Activated T-cell treated with anti-CD3 and anti-CD28 coated beads for 48 hours (primary cell): ENCODE measurements at regions not wholly inside any gene's neighbourhood (a gene's known extent, or its start where the extent isn't known, plus 50 kb on each side); places are given as distances from the start of the nearest gene placed in this dataset.

Experiments
- DNase-seq: peaks from one replicate; pipeline ENCODE4 v3.0.0-alpha.2; 2020; ENCODE audit warnings: low read depth

DNA sequence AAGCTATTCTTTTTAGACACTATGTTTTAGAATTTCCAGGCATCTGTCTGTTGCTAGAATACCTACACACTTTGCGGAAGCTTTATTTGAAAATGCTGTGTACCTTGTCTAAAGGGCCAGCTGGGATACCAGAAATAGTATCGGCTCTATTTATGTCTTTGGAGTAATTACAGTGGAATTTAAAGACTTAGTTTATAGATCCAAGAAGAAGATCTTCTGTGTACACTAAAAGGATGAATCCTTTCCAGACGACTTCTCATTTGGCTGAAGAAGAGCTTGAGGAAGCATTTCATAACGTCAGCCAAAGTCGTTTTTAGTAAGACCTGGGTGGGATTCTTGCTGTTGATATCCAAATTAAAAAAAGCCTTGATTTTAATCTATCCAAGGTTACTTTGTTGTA lies 365.9 kb downstream of the INHBA start:
- no peak for DNase-seq

DNA sequence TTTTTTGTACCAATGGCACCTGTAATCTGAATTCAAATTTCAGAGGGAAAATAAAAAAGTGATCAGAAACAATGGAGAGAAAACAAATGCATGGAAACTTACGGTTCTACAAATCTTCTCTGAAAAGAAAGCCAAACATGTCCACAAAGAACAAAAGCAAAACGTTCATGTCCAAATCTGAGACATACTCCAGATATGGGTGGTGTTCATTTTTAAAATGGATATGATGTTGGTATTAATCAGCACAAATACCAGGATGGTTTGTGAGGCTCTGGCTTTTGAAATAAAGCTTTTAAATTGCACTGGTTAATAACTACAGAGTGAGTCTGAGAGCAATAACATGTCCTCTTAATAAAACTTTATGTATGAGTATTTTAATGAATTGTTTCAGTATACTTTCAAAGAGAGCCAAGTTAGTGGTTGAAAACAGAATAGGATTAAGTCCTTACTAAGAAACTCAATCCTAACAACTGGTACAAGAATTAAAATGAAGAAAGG lies 366.4 kb downstream of the INHBA start:
- no peak for DNase-seq

DNA sequence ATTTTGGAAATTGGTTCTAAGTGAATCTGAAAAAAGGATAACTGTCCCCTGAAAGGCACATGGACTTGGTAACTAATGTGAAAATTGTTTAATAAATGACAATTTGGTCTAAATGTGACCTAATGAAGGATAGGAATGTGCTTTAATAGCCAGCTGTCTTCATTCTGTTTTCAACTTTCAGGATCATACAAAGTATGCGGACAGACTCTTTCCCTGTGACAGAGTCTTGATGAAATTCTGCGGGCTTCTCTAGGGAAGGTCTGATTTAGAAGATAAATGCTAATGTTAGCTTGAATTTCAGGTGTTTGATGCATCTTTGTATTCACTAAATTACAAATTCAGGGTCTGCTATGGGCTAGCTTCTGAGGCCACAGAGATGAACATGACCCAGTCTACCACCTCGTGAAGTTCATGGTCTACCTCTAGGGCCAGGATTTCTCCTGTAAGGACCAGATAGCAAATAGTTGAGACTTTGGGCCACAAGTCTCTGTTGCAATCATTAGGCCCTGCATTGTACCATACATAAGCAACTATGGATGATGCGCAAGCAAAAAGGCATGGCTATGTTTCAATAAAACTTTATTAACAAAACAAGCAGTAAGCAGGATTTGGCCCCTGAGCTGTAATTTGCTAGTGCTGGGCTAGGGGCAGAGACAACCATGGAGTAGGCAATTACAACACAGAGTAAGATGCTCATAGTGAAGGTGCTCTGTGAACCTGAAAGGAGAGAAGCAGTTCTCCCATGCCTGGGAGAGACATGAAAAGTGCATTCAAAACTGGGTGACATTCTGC lies 368.6 kb downstream of the INHBA start:
- DNase-seq = no peak

DNA sequence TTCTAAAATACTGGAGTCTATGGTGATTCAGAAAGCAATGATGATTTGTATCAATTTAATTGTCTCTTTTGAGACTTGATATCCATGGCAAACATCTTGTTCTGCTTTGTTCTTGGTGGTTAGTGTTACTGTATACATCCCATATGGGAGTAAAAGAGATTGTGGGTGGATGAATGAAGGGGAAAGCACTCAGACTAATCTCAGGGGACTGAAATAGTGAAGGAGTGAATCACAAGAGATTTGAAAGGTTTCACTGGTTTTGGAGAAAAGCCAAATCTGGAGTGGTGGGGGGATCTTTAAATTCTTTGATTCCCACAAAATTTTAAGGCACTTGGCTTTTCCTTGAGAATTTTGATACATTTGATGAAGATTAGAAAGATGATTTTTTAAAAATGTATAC lies 369.4 kb downstream of the INHBA start:
- no peak for DNase-seq

DNA sequence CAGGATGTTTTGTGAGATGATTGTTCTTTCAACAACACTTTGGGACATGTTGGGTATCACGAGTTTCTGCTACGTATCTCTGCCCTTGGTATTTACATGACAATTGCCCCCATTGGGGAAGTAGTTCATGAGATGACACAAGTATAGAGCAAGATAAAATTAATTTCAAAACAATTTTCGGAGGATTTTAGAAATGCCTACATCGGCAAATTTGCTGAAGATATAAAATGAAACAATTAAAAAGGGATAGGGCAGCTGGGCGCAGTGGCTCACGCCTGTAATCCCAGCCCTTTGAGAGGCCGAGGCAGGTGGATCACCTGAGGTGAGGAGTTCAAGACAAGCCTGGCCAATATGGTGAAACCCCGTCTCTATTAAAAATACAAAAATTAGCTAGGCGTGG lies 371.7 kb downstream of the INHBA start:
- no peak for DNase-seq

DNA sequence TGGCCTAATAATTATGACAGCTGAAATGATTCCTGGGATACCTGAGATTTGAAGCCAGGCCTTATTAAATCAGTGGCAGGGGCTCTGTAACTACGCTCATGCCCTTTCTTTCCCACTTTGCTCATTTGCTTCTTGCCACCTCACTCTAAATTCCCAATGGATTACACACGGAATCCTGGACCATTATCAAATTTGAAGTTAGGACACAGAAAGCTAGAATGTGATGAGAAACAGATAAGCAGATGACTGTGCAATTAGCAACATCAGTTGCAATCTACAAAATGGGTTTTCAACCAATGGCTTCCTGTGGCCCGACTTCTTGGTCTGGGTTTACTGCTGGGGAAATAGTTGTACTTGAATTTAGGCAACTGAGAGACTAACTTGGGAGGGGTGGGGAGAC lies 374.3 kb downstream of the INHBA start:
- no peak for DNase-seq

DNA sequence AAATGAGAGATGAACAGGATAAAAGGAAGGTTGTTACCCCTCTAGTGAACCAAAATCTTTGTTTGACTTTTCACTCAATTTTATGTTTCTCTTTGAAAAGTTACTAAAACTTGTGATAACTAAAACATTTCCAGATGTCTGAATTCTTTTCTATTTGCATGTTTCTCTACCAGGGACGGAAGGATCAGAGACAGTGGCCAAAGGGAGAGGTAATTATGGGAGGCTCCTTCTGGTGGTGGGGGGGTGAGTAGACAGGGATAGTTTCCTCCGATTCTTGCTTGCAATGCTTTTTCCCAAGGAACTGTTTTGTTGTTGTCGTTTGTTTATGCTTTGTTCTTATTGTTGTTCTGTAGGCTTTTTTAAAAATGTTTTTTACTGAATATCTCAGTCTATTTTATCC lies 374.8 kb downstream of the INHBA start:
- DNase-seq = no peak

DNA sequence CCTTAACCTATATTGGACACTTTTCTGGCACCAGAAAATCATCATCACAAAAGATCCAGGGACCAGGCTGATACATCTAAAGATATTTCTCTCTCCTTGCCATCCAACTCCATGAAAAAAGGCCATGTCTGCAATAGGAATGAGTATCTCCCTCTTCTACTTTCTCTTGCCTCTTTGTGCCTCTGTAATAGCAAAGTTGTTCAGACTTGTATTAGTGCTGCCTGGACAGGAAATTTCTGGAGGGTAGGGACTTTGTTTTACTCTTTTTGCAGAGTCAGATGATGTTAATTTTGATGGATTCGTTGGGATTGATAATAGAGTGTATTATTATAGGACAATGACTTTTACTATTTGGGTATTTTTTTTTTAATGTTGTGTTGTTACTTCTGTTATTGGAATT lies 376.3 kb downstream of the INHBA start:
- no peak for DNase-seq

DNA sequence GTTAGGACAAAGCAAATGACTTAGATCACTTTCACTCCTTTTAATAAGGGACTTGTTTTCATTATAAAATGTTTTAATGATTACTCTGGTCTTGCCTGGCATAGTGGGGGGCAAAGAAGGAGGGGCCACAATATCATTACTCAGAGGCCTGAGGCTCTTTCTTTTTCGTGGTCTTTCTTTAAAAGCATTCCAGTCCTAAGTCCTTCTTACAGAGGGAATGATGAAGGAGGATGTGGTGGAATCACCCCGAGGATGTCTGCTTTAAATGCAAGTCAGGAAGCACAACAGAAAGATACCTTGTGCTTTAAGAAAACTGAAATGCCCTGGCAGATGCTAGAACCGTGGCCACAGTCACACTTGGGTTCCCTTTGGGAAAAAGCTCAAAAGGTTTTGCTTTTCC lies 379.1 kb downstream of the INHBA start:
- no peak for DNase-seq

DNA sequence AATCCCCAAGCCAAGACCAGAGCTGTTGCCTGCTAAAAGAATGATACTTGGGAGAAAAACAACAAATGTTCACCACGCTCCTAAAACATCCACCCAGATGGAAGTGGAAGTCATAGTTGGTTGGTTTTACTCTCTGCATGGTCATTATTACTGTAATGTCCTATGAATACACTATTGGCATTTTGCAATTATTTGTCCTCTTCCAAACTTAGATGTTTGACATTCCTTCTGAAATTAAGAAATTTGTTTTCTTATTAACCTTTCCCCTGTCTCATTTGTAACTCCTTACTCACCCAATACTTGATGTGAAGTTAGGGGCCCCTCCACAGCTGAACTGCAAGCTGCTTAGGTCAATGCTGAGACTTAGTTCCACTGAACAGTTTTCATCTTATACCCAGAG lies 383.3 kb downstream of the INHBA start:
- DNase-seq = no peak

DNA sequence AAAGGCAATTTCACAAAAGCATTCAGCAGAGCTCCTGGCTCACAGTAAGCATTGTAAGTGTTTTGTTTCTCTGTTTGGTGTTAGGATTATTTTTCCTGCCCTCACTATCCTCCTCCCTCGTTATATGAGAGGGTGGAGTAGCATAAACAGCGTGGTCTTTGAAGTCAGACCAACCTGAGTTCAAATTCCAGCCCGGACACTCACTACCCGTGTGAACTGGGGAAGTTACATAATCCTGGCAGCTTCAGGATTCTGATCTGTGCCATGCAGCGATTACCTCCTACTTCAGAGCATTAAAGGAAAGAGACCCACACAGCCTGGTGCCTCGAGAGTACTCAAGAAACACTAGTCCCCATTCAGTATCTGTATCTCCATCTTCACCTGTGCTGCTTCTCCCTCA lies 386.5 kb downstream of the INHBA start:
- DNase-seq = no peak

DNA sequence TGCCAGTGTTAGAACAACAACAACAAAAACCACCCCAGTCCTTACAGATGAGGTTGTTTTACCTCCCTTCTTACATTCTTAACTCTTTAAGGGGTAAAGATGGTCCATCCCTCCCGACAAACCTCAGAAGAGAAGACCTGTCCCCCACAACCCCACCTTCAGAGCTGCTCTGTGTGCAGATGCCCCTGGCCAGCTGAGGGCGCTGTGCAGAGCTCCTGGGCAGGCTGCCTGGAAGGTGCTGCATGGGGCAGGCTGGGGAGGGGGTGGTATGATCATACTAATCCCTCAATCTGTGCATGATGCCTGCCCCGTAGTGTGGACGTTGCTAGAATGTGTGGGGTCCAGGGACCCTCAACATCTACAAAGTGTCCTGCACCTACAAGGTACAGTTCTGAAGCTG lies 387.1 kb downstream of the INHBA start:
- no peak for DNase-seq

DNA sequence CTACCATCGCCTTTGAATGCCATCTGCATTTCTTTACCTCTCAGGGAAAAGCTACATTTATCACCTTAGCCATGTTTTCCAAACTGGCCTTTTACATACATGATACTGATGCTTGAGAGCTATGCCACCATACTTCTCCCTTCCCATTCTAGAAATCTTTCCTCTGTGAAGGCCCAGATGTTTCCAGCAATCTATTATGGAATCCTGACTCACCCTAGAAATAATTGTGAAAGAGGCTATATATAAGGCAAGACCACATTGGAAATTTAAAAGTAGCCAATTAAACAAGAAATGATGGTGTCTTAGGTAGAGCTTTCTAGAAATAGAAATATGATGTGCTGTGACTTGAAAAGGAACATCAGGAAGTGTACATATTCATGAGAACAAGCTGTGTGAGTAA lies 389.7 kb downstream of the INHBA start:
- no peak for DNase-seq

DNA sequence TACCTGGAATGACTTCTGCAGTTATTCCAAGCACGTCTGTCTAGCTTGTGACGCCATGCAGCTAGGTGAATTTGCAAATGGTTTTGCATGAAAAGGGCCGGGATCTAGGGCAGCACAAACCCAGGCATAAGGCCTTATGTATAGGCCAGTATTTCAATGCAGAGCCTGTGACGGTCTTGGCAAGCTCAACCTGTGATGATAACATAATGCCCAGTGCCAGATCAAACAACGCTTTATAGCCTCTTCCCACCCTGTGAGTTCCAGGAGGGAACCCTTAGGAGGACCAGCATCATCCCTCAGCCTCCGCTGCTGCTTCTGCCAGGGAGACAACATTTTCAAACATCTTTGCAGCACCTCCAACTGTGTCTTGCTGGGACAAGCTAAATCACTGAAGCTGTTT lies 390.7 kb downstream of the INHBA start:
- DNase-seq = no peak

DNA sequence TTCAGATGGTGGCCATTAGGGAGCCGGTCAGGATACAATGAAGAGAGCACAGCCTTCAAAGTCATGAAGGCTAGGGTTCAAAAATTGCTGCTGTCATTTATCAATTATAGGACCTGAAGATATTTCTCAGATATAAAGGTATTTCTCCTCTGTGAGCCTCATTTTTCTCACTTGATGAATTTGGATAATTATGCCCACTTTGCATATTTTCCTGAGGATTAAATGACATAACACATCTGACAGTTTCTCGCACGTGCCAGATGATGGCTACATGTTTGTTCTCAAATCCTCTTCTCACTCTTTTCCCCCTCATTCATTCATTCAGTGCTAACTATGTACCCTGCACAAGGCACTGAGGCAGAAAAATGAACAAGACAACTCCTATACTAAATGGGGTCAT lies 391.6 kb downstream of the INHBA start:
- no peak for DNase-seq

DNA sequence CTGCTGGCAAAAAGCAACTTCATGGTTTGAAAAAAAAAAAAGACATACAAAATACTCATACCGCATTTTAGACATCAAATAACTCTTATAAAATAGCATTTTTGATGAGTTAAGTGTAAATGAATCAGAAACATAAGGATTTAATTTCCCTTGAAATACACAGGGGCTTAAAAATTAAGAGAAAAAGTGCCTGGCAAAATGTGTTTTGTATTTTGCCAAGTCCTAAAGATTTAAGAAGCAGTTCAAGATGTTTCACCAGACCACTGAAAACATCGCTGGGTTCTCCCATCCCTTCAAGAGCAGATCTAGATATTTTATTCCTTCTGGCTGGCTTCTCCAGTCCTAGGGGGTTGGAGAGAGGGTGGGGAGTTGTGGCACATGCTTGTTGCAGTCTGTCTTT lies 396.4 kb downstream of the INHBA start:
- no peak for DNase-seq

DNA sequence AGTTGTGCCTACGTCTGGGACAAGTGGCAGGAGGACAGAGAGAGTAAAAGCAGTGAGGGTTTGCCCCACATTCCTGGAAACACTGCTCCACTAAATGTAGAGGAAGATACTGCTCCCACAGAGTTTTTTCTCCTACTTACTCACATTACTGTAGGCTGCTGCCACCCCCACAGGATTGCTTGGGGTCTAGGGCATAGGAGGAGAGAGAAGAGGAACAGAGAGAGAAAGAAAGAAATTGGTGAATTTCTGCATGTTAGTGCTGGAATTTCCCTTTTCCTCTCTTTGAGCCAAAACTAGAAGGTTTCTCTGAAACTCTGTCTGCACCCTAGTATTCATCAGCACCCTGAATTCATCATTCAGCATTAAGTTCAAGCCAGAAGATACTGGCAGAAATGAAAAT lies 397.9 kb downstream of the INHBA start:
- DNase-seq = no peak

DNA sequence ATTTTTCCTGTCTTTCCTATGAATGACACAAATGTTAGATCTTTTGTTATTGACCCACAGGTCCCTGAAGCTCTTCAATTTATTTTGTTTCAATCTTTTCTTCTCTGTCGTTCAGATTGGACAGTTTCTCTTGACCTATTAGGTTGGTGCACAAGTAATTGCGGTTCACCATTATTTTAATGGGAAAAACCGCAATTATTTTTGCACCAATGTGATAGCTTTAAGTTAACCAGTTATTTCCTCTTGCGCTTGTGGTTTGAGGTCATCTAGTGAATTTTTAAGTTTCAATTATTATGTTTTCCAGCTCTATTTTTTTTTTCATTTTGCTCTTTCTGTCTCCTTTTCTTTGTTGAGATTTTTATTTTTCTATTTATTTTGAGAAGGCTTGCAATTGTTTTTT lies 399.2 kb downstream of the INHBA start:
- no peak for DNase-seq

DNA sequence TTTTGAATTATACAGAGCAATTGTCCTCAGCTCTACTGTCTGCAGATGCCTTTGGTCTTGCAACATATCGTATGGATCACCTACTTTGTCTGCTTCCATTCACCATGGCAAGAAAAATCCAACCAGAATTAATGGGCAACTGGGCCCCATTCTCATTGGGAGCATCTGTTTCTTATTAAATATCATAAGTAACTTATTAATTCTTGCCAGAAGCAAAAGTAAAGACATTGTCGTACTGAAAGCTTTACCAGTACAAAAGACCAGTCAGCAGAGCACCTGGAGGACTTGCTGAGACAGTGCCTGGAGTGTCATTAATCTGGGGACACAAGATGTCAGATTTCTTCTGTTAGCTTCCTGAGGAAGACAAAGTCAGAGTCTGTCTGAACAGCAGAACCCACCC lies 404.5 kb downstream of the INHBA start:
- no peak for DNase-seq

DNA sequence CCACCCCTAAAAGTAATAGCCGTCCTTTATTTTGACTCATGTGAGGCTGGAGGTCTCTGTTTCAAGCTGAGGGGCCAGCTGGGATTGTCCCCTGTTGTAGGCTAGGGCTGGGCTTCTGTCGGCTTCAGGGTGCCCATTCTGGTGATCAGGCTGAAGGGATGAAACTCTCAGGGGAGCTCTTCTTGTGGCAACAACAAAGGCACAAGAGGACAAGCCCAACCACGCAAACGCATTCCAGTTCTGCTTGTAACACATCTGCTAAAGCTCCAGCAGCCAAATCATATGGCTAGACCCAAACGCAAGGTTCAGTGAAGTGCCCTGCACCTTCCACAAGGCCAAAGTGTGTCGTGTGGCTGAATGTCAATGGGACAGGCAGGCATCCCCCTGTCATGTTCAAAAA lies 405.7 kb downstream of the INHBA start:
- DNase-seq = no peak

DNA sequence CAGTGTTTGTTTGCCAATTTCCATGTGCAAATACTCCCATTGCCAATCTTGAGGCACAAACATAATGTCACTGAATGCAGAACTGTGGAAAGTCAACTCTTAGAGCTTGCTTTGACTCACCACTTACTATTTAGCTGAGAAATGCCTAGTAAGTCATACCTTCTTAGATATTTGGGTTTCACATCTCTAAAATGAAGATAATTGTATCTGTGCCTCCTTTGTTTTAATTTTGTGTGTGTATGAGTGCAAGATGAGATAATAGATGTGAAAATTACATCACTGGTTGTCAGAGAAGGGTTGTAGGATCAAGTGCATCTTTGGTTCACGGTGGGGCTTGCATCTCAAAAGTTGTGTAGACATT lies 407.5 kb downstream of the INHBA start:
- DNase-seq = no peak

DNA sequence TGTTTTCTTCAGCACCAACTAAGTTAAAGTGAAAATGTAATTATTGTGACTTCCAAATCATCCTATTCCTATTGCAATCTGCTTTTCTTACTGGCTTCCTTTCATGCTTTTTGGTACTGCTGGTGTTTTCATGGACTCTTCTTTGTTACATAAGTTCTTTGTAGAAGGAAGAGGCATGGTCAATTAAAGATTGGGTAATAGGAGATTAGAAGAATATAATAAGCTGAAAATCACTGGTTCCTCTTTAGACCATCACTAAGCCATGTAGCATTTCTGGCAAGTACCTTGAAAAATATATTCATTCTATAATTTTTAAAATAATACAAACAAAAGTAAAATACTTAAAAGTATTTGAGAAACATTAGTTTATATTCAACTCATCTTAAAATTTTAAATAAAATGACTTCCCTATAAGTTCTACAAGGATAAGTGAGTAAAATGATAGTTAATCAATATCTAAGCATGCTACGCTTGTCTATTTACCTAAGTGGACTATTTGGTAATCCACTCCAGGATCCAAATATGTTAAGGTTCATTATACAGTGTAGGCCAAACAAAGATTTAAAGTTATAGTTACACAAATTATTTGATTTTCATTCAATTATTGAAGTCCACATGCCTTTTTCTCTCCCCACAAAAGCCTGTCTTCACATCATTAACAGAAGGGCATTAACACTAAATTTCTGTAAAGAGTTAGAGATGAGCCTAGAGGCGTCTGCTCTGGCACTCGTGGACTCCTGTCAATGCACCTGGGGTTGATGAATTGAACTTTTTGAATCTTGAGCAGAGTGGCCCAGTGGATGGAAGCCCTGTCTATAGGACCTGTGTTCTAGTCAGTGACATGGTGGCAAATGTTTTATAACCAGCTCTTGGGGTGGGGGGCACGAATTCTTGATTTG lies 408.1 kb downstream of the INHBA start:
- DNase-seq = no peak

DNA sequence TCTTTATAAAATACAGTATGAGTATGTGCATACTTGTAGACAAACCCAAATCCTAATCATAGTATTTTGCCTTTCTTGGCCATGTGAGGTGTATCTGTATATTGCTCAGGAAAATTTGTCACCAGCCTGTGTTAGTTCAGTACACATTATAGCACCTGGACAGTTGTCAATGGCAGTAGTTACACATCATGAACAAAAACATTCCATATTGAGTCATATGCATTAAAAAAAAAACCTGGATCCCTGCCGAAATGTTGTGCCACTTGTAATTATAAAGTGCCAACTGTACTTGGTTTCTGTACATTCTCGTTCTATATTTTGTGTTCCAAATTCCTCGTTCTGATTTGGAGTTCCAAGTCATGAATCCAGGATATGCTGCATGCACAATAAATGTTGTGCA lies 410.4 kb downstream of the INHBA start:
- no peak for DNase-seq
